ENCODE measurements at regions not wholly inside any gene's neighbourhood (a gene's known extent, or its start where the extent isn't known, plus 50 kb on each side); places are given as distances from the start of the nearest gene placed in this dataset.
A peak's percentile ranks its signal among the peaks of the same experiment; 100 is the strongest.

GRCh38 chr5:96563816-96564215 is 98.4 kb upstream of the CAST start:
- H3F3A ChIP-seq (replicated peaks; ENCODE audit: insufficient read depth) = peaks cover 27% of the 10 kb centered on the region
- H3K4me3 ChIP-seq (ENCODE audit: low read depth in 2 of 2, low read length in 1 of 2) = no peak overlapping the region
- H3K9me2 ChIP-seq = no peaks in the 10 kb centered on the region
- CTCF ChIA-PET = no interaction called here
- H2AFZ ChIP-seq (ENCODE audit: low read depth) = no peak overlapping the region
- H3K4me2 ChIP-seq = no peak overlapping the region
- H3K79me2 ChIP-seq (ENCODE audit: insufficient read depth) = no peaks in the 10 kb centered on the region
- H4K20me1 ChIP-seq (ENCODE audit: insufficient read depth) = no peaks in the 10 kb centered on the region
- no peak for TF ChIP-seq USF2 (IDR thresholded peaks at IDR 0.05; ENCODE audit: borderline replicate concordance, low read depth, low read length)
- TF ChIP-seq MEF2A (IDR thresholded peaks at IDR 0.05; ENCODE audit: borderline replicate concordance, low read depth) = no peak
- no peak for TF ChIP-seq ZBTB33 (IDR thresholded peaks at IDR 0.05; ENCODE audit: borderline replicate concordance, low read depth)
- no peak for TF ChIP-seq RAD21 (IDR thresholded peaks at IDR 0.05; ENCODE audit: low read length)
- peak overlapping the region in 1 of 2 experiments; percentile 90; a peak in 2 of 4 replicates for H3K27ac ChIP-seq (ENCODE audit: low read depth in 2 of 2, low read length in 1 of 2)
- H3K4me1 ChIP-seq (ENCODE audit: control insufficient read depth in 1 of 2, insufficient read depth in 2 of 2, low read depth in 1 of 2, low read length in 1 of 2) = peaks cover 0 to 48% of the 10 kb centered on the region in 2 experiments
- H3K9me3 ChIP-seq = no peaks in the 10 kb centered on the region
- POLR2A ChIA-PET = no interaction called here
- 90% methylated on average over 3 of the region's 3 CpGs for WGBS (ENCODE audit: low lambda C conversion rate)
- no peaks in the 10 kb centered on the region for H3K27me3 ChIP-seq (ENCODE audit: insufficient read depth)
- no peaks in the 10 kb centered on the region for H3K36me3 ChIP-seq (replicated peaks in 1 of 2; ENCODE audit: control insufficient read depth in 1 of 2, insufficient read depth in 2 of 2, low read length in 1 of 2)
- DNase-seq = no peak
- no peak overlapping the region for H3K9ac ChIP-seq

GRCh38 chr5:96565582-96566265 is 96.5 kb upstream of the CAST start:
- DNase-seq = peak; percentile 33
- Histone ChIP-seq H3K79me2 (ENCODE audit: insufficient read depth) (no peaks in the 10 kb centered on the region), H3K27me3 (ENCODE audit: insufficient read depth) (no peaks in the 10 kb centered on the region), H3K27ac (ENCODE audit: low read depth in 2 of 2, low read length in 1 of 2) (peak overlapping the region in 1 of 2 experiments; percentile 80; a peak in 2 of 4 replicates), H3K4me2 (peak overlapping the region; percentile 36), H3K9me3 (no peaks in the 10 kb centered on the region), H3K36me3 (replicated peaks in 1 of 2; ENCODE audit: control insufficient read depth in 1 of 2, insufficient read depth in 2 of 2, low read length in 1 of 2) (no peaks in the 10 kb centered on the region), H4K20me1 (ENCODE audit: insufficient read depth) (no peaks in the 10 kb centered on the region), H3K9me2 (no peaks in the 10 kb centered on the region), H3K4me3 (ENCODE audit: low read depth in 2 of 2, low read length in 1 of 2) (no peak overlapping the region), H3K4me1 (ENCODE audit: control insufficient read depth in 1 of 2, insufficient read depth in 2 of 2, low read depth in 1 of 2, low read length in 1 of 2) (peaks cover 0 to 53% of the 10 kb centered on the region in 2 experiments), H2AFZ (ENCODE audit: low read depth) (peak overlapping the region; percentile 24; the same call in 1 of the 2 replicates), H3F3A (replicated peaks; ENCODE audit: insufficient read depth) (peaks cover 27% of the 10 kb centered on the region), H3K9ac (peak overlapping the region; percentile 38; the same call in 1 of the 2 replicates)
- POLR2A ChIA-PET = interaction anchor here (0.6 kb wide), 1 partner anchor 1170 kb away, joined by 3 read pairs; no protein-coding TSS in a partner anchor
- CTCF ChIA-PET = interaction anchor here (1.4 kb wide), 1 partner anchor 36 kb away, joined by 3 read pairs; no protein-coding TSS in a partner anchor
- 65% methylated on average over 8 of the region's 8 CpGs for WGBS (ENCODE audit: low lambda C conversion rate)
- TF ChIP-seq RFX5 (IDR thresholded peaks at IDR 0.05; ENCODE audit: low read length) (no peak), POLR2AphosphoS5 (IDR thresholded peaks at IDR 0.05; ENCODE audit: low read depth, low read length) (no peak), REST (IDR thresholded peaks at IDR 0.05; ENCODE audit: low read depth, low read length) (no peak), TAF1 (IDR thresholded peaks at IDR 0.05; ENCODE audit: borderline replicate concordance, low read depth, low read length) (no peak), GABPA (IDR thresholded peaks at IDR 0.05; ENCODE audit: low read depth) (no peak), TCF12 (IDR thresholded peaks at IDR 0.05) (peak; percentile 77), FOSL2 (IDR thresholded peaks at IDR 0.05; ENCODE audit: borderline replicate concordance, low read depth) (peak; percentile 81; the same call in 1 of the 2 replicates), MEF2A (IDR thresholded peaks at IDR 0.05; ENCODE audit: borderline replicate concordance, low read depth) (no peak), PBX3 (IDR thresholded peaks at IDR 0.05) (peak; percentile 73), SIN3A (IDR thresholded peaks at IDR 0.05; ENCODE audit: borderline replicate concordance, low read depth, low read length) (no peak), FOXM1 (IDR thresholded peaks at IDR 0.05; ENCODE audit: low read depth) (no peak), SMC3 (IDR thresholded peaks at IDR 0.05; ENCODE audit: low read depth, low read length) (no peak), RCOR1 (IDR thresholded peaks at IDR 0.05; ENCODE audit: low read length) (no peak), NFIC (IDR thresholded peaks at IDR 0.05; ENCODE audit: borderline replicate concordance) (no peak), EZH2phosphoT487 (IDR thresholded peaks at IDR 0.05; ENCODE audit: borderline replicate concordance, low read depth) (no peak), YY1 (IDR thresholded peaks at IDR 0.05; ENCODE audit: low read depth) (no peak), MXI1 (IDR thresholded peaks at IDR 0.05; ENCODE audit: low read depth, low read length) (no peak)
